ENCODE measurements at regions not wholly inside any gene's neighbourhood (a gene's known extent, or its start where the extent isn't known, plus 50 kb on each side); places are given as distances from the start of the nearest gene placed in this dataset.
"Not testable (repeated sequence)": the region's sequence is repeated elsewhere in the genome, so short reads cannot be mapped to it uniquely, and the experiment has no call there.

DNA sequence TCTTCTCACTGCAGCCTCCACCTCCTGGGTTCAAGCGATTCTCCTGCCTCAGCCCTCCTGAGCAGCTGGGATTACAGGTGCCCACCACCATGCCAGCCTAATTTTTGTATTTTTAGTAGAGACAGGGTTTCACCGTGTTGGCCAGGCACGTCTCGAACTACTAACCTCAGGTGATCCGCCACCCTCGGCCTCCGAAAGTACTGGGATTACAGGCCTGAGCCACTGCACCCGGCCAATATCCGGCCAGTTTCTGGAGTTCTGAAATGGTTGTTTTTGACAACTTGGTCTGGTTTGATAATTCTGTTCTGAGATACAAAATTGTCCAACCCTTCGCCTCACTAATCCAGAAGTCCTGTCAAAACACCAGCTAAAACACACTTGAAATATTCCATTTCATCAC lies 667.0 kb downstream of the BRINP3 start:
- not testable (repeated sequence) for DNase-seq (ENCODE audit: low spot score)

- DNase-seq (ENCODE audit: low spot score), result no peak
These were observed 665.7 kb downstream of the BRINP3 start for GRCh38 chr1:189811960-189812359.

DNA sequence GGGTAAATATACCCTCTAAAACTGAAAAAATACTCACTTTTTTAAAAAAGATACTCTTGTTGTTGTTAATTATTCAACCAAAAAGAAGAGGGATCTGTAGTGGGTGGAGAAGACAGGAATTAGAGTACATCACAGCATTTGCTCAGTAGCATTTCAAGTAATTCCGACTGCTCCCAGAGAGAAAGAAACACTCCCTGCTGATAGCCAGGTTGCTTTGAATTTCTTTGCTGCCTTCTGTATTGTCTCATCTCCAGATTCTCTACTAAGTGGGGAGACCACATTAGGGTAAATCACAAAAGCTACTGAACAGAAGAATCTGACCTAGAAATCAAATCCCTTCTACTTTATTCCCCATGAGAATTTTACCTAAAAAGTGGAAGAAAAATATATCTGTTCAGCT lies 661.1 kb downstream of the BRINP3 start:
- DNase-seq (ENCODE audit: low spot score), result no peak

DNA sequence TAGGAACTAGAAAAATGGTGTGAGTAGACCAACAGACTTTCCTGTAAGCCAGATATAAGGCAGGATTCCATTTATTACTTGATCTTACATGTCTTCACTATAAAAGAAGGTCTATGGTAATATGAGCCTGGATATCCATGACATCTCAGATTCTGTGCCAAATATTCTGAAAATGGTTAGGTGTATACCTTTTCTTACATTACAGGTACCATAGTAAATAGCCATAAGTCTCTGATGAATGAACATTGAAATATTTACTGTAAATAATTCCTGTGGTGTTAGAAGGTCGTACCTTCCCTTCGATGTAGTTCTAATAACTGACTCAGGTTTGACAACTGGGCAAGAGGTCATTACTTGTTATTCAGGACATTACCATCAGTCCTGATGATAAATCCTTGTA lies 657.9 kb downstream of the BRINP3 start:
- DNase-seq (ENCODE audit: low spot score), result no peak

- DNase-seq (ENCODE audit: low spot score), result no peak
These were observed 655.8 kb downstream of the BRINP3 start for GRCh38 chr1:189821833-189822232.

DNA sequence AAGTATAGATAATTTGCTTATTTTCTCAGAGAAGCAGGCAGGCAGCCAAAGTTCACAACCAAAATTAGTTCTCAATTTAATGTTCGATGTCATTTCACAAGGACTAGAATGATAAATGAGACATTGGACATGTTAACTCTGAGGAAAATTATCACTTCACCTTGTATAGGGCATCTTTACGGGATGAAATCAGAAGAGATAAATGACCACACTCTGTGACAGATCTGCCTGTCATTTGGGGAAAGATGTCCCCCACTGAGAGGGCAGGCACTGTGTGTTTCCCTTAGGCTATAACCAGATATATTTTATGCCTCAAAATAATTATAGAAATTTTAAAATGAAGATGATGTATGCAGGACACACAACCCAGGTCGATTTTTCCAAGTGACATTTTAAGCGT lies 642.9 kb downstream of the BRINP3 start:
- DNase-seq (ENCODE audit: low spot score), result no peak

DNA sequence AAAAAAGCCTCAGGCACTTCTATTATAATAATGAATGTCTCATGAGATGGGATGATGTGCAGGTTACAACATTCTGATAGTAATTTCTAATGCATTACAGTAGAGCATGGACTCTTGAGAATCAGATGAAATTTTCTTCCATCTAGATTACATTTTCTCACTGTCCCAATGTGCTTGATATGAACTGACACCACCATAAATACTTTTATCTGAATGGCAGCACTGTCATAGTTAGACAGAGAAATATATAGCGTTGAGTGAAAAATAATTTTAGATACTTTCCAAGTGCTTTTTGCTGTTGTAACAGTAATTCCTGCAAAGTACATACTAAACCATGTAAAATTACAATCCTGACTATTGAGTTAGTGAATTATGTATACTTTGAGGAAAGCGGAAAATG lies 630.1 kb downstream of the BRINP3 start:
- no peak for DNase-seq (ENCODE audit: low spot score)

GRCh38 chr1:189851806-189852367 lies 625.8 kb downstream of the BRINP3 start:
- DNase-seq (ENCODE audit: low spot score), result peak; percentile 86

DNA sequence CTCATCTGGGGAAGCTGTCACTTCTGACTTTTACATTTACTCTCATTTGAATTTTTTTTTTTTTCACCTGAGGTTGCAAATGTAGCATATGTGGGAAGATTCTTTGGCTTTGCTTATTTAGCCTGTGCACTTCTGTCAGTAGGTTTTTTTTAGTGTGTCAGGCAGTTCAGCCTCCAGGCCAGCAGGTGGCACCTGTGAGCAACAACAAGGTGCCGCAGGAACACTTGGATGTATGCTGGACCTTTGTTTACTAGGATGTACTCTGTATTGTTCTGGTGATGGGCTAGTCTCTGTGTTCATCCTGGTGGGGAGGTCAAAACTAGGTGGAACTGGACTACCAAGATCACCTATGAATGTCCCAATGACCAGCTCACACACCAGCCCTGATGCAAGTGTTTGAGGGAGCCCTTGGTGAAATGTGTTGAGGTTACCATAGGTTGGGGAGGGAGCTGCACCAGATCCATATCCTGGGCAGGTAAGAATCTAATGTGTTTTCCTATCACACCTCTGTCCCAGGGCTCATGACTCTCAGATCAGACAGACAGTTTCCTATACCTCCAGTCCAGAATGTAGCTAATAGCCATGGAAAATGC lies 618.2 kb downstream of the BRINP3 start:
- DNase-seq (ENCODE audit: low spot score), result no peak

GRCh38 chr1:189866606-189867005 lies 611.1 kb downstream of the BRINP3 start:
- no peak for DNase-seq (ENCODE audit: low spot score)

- no peak for DNase-seq (ENCODE audit: low spot score)
These were observed 609.6 kb downstream of the BRINP3 start for GRCh38 chr1:189868021-189868420.

GRCh38 chr1:189874715-189875435 lies 602.8 kb downstream of the BRINP3 start:
- no peak for DNase-seq (ENCODE audit: low spot score)

GRCh38 chr1:189880135-189880534 lies 597.5 kb downstream of the BRINP3 start:
- peak; percentile 92 for DNase-seq (ENCODE audit: low spot score)

DNA sequence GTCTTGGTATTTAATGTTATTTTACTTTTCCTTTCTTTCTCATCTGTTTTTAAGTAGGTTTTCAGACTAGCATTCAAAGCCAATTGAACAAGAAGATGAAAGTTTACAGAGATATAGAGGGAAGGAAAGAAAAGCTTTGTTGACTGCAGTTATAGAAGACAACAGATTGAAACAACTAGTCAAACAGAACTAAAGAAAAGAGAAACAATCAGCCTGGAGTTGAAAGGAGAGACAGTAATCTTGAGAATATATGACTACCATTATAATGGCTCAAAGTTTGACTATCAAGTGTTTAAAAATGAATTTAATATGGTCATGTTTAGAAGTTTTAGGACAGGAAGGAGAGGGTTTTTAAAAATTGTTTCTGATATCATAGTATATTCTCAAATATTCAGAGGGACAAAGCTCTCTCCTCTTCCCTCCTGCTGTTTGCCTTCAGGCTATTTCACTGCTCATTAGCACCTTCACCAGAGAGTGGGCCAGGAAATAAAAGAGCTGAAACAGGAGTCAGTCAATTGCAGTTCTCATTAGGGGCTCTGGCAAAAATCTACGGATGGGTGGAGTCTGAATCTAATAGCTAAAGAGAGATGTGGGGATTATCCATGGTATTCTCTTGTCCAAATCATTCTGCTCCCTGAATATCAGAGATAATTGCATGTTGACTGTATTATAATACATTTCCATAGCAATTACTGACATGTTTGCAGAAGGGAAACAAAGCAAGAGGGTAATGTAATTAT lies 577.8 kb downstream of the BRINP3 start:
- DNase-seq (ENCODE audit: low spot score), result no peak

GRCh38 chr1:189904509-189904908 lies 573.2 kb downstream of the BRINP3 start:
- no peak for DNase-seq (ENCODE audit: low spot score)

- DNase-seq (ENCODE audit: low spot score), result no peak
These were observed 569.6 kb downstream of the BRINP3 start for GRCh38 chr1:189908113-189908512.

- DNase-seq (ENCODE audit: low spot score), result no peak
These were observed 556.1 kb downstream of the BRINP3 start for GRCh38 chr1:189921613-189922012.

DNA sequence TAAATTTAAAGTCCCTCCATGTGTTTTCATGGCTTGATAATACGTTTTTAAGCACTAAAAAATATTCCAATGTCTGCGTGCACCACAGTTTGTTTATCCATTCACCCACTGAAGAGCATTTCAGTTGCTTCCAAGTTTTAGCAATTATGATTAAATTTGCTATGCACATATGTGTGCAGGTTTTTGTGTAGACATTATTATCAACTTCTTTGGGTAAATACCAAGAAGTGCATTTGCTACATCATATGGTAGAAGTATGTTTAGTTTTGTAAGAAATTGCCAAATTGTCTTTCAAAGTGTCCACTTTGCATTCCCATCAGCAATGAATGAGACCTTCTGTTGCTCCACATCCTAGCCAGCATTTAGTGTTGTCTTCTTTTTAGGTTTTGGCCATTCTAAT lies 550.0 kb downstream of the BRINP3 start:
- DNase-seq (ENCODE audit: low spot score), result no peak

DNA sequence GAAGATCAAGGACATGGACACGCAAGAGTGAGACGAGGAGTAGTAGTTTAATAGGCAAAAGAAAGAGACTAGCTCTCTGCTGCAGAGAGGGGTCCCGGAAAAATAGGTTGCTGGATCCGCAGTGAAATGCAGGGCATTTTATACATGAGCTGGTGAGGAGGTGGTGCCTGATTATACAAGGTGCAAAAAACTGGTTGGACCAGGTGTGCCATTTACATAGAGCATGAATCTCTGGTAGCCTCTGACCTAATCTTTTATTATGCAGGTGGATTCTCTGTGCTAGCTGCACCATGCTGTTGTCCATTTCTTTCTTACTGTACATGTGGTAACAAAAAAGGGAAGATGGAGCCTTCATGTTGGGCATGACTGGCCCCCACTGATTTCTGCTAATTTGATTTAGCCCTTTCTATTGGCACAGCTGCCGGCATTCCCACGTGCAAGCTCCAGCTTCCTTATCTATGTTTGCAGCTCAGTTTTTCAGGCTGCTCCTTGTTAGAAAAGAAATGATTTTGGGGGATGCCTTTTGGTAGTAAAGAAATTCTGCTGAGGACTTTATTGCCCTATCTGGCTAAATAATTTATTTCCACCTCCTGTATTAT lies 548.1 kb downstream of the BRINP3 start:
- no peak for DNase-seq (ENCODE audit: low spot score)

GRCh38 chr1:189936861-189937260 lies 540.8 kb downstream of the BRINP3 start:
- no peak for DNase-seq (ENCODE audit: low spot score)

GRCh38 chr1:189939967-189940366 lies 537.7 kb downstream of the BRINP3 start:
- no peak for DNase-seq (ENCODE audit: low spot score)

- no peak for DNase-seq (ENCODE audit: low spot score)
These were observed 535.7 kb downstream of the BRINP3 start for GRCh38 chr1:189941922-189942321.

Measured in SK-N-DZ (cell line).